Omental fat pad (tissue), 3 donors: ENCODE measurements at regions not wholly inside any gene's neighbourhood (a gene's known extent, or its start where the extent isn't known, plus 50 kb on each side); places are given as distances from the start of the nearest gene placed in this dataset.
A peak's percentile ranks its signal among the peaks of the same experiment; 100 is the strongest.

Source experiments
- ATAC-seq: fragments of 150-250 bp; one replicate; pipeline ENCODE4 v1.9.1; 2016; ENCODE audit warnings: mild to moderate bottlenecking, moderate library complexity; ENCODE audit not compliant: low FRiP score
- DNase-seq: peaks from one replicate; pipeline ENCODE4 v3.0.0-alpha.2; 2019; ENCODE audit warnings: low spot score
- CTCF ChIP-seq, 3 donors: fragments of 450-650 bp; IDR thresholded peaks; one replicate each; pipeline ENCODE4 v1.5.1; 2016 to 2017; ENCODE audit warnings: antibody characterized with exemption in 3 of 3, mild to moderate bottlenecking in 3 of 3, moderate library complexity in 2 of 3

DNA sequence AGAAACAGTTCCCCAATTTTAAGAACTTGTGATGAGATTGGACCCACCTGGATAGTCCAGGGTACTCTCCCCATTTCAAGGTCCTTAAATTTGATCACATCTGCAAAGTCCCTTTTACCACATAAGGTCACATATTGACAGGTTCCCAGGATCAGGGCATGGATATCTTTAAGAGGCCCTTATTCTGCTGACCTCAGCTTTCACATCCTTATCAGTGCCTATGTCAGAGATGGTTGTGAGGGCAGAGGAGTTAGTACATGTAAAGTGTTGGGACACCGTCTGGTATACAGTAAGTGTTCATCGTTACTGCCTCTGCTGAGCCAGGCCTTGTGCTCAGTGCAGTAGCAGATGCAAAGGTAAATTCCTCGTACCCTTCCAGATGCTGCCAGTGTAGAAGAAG lies 375.4 kb upstream of the ASIC2 start:
- TF ChIP-seq CTCF (IDR thresholded peaks at IDR 0.05) = no peak
- DNase-seq = no peak

GRCh38 chr17:33671491-33671890 lies 378.4 kb upstream of the ASIC2 start:
- TF ChIP-seq CTCF (IDR thresholded peaks at IDR 0.05) = no peak
- DNase-seq (no peak), ATAC-seq (no peak)

More for the DNA sequence above, 375.4 kb upstream of the ASIC2 start:
- no peak for ATAC-seq

- ATAC-seq (peak; percentile 81), DNase-seq (peak; percentile 50)
Observed at GRCh38 chr17:33674685-33675084, 381.6 kb upstream of the ASIC2 start.

GRCh38 chr17:33676444-33676843 lies 383.3 kb upstream of the ASIC2 start:
- TF ChIP-seq CTCF (IDR thresholded peaks at IDR 0.05) = no peak
- DNase-seq (no peak), ATAC-seq (no peak)

More at GRCh38 chr17:33674685-33675084, 381.6 kb upstream of the ASIC2 start:
- TF ChIP-seq CTCF (IDR thresholded peaks at IDR 0.05) = peak in 1 of 3 donors; percentile 38

DNA sequence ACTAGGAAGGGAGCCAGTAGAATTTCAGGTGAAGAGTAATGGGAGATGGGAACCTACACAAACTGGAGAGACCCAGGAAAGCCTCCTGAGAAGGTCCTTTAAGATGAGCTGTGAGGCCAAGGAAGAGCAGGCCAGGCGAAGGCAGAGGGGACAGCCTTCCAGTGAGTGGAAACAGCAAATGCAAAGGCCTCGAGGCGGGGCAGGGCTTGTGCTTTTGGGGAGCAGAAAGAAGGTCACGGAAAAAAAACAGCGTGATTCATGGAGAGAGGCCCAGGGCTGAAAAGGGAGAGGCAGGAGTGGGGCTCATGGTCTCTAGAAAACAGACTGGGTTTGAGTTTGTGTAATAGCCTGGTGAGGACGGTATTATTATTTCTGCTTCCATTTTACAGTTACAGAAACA lies 386.5 kb upstream of the ASIC2 start:
- no peak for TF ChIP-seq CTCF (IDR thresholded peaks at IDR 0.05)
- ATAC-seq (no peak), DNase-seq (no peak)

DNA sequence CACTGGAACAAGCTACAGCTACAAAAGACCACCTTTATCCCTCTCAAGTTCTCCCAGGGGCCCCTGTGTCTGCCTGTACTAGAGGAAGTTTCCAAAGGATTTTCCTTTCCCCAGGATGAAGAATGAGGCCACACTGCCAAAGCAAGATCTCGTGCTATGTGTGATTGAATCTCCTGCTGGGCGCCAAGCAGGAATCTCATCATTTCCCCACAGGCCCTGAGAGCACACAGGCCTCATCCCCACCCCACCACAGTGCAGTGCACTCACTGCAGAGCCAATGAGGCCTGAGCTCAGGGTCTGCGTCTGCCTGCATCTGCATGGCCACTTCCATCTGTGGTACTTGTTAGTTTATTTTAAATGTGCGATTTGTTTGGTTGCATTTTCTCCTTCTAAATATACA lies 387.4 kb upstream of the ASIC2 start:
- no peak for TF ChIP-seq CTCF (IDR thresholded peaks at IDR 0.05)
- no peak for DNase-seq
- ATAC-seq = no peak

DNA sequence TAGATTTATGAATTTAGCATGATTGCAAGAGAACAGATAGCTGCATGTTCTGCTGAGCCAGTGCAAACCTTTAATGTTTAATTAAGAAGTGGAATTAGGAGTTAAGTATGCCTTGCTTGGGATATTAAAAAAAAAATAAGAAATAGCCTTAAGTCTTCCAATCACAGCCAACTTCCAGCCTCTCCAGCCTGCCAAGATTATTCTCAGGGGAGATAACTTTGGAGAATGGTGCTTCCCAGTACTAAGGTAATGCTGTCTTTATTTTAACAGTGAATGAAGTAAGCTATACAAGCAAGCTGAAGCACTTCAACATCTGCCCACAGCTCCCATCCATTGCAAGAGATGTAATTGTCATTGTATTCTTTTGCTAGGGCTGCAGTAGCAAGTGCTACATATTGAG lies 389.5 kb upstream of the ASIC2 start:
- no peak for DNase-seq
- no peak for ATAC-seq
- TF ChIP-seq CTCF (IDR thresholded peaks at IDR 0.05) = no peak
